ENCODE measurements at regions not wholly inside any gene's neighbourhood (a gene's known extent, or its start where the extent isn't known, plus 50 kb on each side); places are given as distances from the start of the nearest gene placed in this dataset.

- DNase-seq (ENCODE audit: low read depth) = no peak
Measured at GRCh38 chr7:25515633-25516275, 287.5 kb upstream of the NPVF start.

- no peak for DNase-seq (ENCODE audit: low read depth)
Measured at GRCh38 chr7:25517906-25518305, 289.6 kb upstream of the NPVF start.

GRCh38 chr7:25520017-25520416 is 291.7 kb upstream of the NPVF start:
- DNase-seq (ENCODE audit: low read depth) = no peak

- DNase-seq (ENCODE audit: low read depth) = no peak
Measured at GRCh38 chr7:25520516-25520915, 292.2 kb upstream of the NPVF start.

- no peak for DNase-seq (ENCODE audit: low read depth)
Measured at GRCh38 chr7:25521236-25521635, 292.9 kb upstream of the NPVF start.

GRCh38 chr7:25522727-25523126 is 294.4 kb upstream of the NPVF start:
- DNase-seq (ENCODE audit: low read depth) = no peak

GRCh38 chr7:25527665-25528170 is 299.4 kb upstream of the NPVF start:
- DNase-seq (ENCODE audit: low read depth) = no peak

- no peak for DNase-seq (ENCODE audit: low read depth)
Measured at GRCh38 chr7:25529320-25529719, 301.0 kb upstream of the NPVF start.

GRCh38 chr7:25536851-25537250 is 308.6 kb upstream of the NPVF start:
- DNase-seq (ENCODE audit: low read depth) = no peak

GRCh38 chr7:25537662-25538375 is 309.5 kb upstream of the NPVF start:
- DNase-seq (ENCODE audit: low read depth) = no peak

- DNase-seq (ENCODE audit: low read depth) = no peak
Measured at GRCh38 chr7:25541094-25541821, 313.0 kb upstream of the NPVF start.

- no peak for DNase-seq (ENCODE audit: low read depth)
Measured at GRCh38 chr7:25541877-25542276, 313.6 kb upstream of the NPVF start.

- DNase-seq (ENCODE audit: low read depth) = no peak
Measured at GRCh38 chr7:25543210-25543609, 314.9 kb upstream of the NPVF start.

- DNase-seq (ENCODE audit: low read depth) = no peak
Measured at GRCh38 chr7:25543798-25544197, 315.5 kb upstream of the NPVF start.

- no peak for DNase-seq (ENCODE audit: low read depth)
Measured at GRCh38 chr7:25544254-25544653, 316.0 kb upstream of the NPVF start.

GRCh38 chr7:25545124-25546008 is 317.1 kb upstream of the NPVF start:
- DNase-seq (ENCODE audit: low read depth) = no peak

GRCh38 chr7:25546306-25546705 is 318.0 kb upstream of the NPVF start:
- DNase-seq (ENCODE audit: low read depth) = no peak

- no peak for DNase-seq (ENCODE audit: low read depth)
Measured at GRCh38 chr7:25549271-25549921, 321.1 kb upstream of the NPVF start.

- no peak for DNase-seq (ENCODE audit: low read depth)
Measured at GRCh38 chr7:25550149-25550548, 321.9 kb upstream of the NPVF start.

- DNase-seq (ENCODE audit: low read depth) = no peak
Measured at GRCh38 chr7:25552998-25553397, 324.7 kb upstream of the NPVF start.

- DNase-seq (ENCODE audit: low read depth) = no peak
Measured at GRCh38 chr7:25553580-25554291, 325.4 kb upstream of the NPVF start.
